ENCODE measurements at regions not wholly inside any gene's neighbourhood (a gene's known extent, or its start where the extent isn't known, plus 50 kb on each side); places are given as distances from the start of the nearest gene placed in this dataset.
"Not testable (repeated sequence)": the region's sequence is repeated elsewhere in the genome, so short reads cannot be mapped to it uniquely, and the experiment has no call there.

DNA sequence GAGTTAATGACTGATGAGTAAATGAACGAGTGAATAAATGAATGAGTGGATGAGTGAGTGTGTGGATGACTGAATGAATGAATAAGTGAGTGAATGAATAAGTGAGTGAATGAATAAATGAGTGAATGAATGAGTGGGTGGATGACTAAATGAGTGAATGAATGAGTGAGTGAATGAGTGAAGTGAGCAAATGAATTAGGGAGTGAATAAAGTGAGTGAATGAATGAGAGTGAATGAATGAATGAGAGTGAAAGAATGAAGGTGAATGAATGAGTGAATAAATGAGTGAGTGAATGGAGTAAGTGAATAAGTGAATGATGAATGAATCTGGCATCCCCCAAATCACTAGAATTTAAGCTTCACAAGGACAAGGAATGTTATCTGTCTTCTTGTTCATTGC lies 1253.0 kb downstream of the TYW1 start:
- Histone ChIP-seq H3K79me2 (ENCODE audit: control insufficient read depth, insufficient read depth, low read length) (no peaks in the 10 kb centered on the region), H3K9ac (ENCODE audit: insufficient read depth, low read length) (no peak overlapping the region), H4K20me1 (ENCODE audit: control insufficient read depth, extremely low read depth, insufficient read depth, low read length) (no peaks in the 10 kb centered on the region), H3K4me3 (replicated peaks in 1 of 4; ENCODE audit: control extremely low read depth in 1 of 4, insufficient read depth in 1 of 4, low read depth in 3 of 4, low read length in 4 of 4) (no peak overlapping the region), H3K9me3 (ENCODE audit: control insufficient read depth, insufficient read depth, low read depth, low read length) (no peaks in the 10 kb centered on the region), H2AFZ (ENCODE audit: low read length) (no peak overlapping the region), H3K27me3 (ENCODE audit: control insufficient read depth, insufficient read depth, low read length) (no peaks in the 10 kb centered on the region), H3K4me2 (ENCODE audit: extremely low read depth, insufficient read depth, low read length) (no peak overlapping the region), H3K27ac (ENCODE audit: insufficient read depth, low read length) (no peak overlapping the region), H3K4me1 (ENCODE audit: control insufficient read depth, extremely low read depth, insufficient read depth, low read length) (no peaks in the 10 kb centered on the region), H3K36me3 (ENCODE audit: control insufficient read depth, insufficient read depth, low read length) (no peaks in the 10 kb centered on the region)
- DNase-seq (ENCODE audit: low read depth in 2 of 2) = no peak
- TF ChIP-seq, protein P1, sequence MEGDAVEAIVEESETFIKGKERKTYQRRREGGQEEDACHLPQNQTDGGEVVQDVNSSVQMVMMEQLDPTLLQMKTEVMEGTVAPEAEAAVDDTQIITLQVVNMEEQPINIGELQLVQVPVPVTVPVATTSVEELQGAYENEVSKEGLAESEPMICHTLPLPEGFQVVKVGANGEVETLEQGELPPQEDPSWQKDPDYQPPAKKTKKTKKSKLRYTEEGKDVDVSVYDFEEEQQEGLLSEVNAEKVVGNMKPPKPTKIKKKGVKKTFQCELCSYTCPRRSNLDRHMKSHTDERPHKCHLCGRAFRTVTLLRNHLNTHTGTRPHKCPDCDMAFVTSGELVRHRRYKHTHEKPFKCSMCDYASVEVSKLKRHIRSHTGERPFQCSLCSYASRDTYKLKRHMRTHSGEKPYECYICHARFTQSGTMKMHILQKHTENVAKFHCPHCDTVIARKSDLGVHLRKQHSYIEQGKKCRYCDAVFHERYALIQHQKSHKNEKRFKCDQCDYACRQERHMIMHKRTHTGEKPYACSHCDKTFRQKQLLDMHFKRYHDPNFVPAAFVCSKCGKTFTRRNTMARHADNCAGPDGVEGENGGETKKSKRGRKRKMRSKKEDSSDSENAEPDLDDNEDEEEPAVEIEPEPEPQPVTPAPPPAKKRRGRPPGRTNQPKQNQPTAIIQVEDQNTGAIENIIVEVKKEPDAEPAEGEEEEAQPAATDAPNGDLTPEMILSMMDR (conservative IDR thresholded peaks at IDR 0.05 in 1 of 2, IDR thresholded peaks at IDR 0.05 in 1 of 2; ENCODE audit: low read depth in 1 of 2, low read length in 2 of 2) = no peak
- no peak for TF ChIP-seq EZH2 (IDR thresholded peaks at IDR 0.05; ENCODE audit: low read length, missing control alignments)

DNA sequence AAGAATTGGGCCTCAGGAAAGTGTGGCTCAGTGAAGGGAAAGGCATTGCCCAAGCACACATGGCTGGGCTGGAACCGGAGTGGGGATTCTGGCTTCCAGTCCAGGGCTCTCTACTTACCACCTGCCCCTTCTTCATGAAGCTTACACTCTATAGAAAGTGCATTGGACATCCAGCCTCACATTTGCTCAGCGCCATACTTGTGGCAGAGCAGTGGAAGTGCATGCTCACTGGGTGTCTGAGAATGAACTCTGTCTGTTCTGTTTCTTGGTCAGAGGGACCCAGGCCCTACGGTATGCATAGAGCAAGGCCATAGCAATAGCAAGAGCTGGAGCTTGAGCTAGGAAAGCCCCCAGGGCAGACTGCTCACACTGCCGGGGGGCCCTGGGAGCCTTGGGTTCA lies 1253.5 kb downstream of the TYW1 start:
- H3K4me2 ChIP-seq (ENCODE audit: extremely low read depth, insufficient read depth, low read length) = no peak overlapping the region
- H3K27ac ChIP-seq (ENCODE audit: insufficient read depth, low read length) = no peak overlapping the region
- H3K9me3 ChIP-seq (ENCODE audit: control insufficient read depth, insufficient read depth, low read depth, low read length) = no peaks in the 10 kb centered on the region
- no peaks in the 10 kb centered on the region for H3K27me3 ChIP-seq (ENCODE audit: control insufficient read depth, insufficient read depth, low read length)
- no peak for TF ChIP-seq EZH2 (IDR thresholded peaks at IDR 0.05; ENCODE audit: low read length, missing control alignments)
- TF ChIP-seq, protein P1 (conservative IDR thresholded peaks at IDR 0.05 in 1 of 2, IDR thresholded peaks at IDR 0.05 in 1 of 2; ENCODE audit: low read depth in 1 of 2, low read length in 2 of 2) = no peak
- H4K20me1 ChIP-seq (ENCODE audit: control insufficient read depth, extremely low read depth, insufficient read depth, low read length) = no peaks in the 10 kb centered on the region
- H3K4me1 ChIP-seq (ENCODE audit: control insufficient read depth, extremely low read depth, insufficient read depth, low read length) = no peaks in the 10 kb centered on the region
- H2AFZ ChIP-seq (ENCODE audit: low read length) = no peak overlapping the region
- H3K36me3 ChIP-seq (ENCODE audit: control insufficient read depth, insufficient read depth, low read length) = no peaks in the 10 kb centered on the region
- no peak overlapping the region for H3K9ac ChIP-seq (ENCODE audit: insufficient read depth, low read length)
- no peak overlapping the region for H3K4me3 ChIP-seq (replicated peaks in 1 of 4; ENCODE audit: control extremely low read depth in 1 of 4, insufficient read depth in 1 of 4, low read depth in 3 of 4, low read length in 4 of 4)
- no peak for DNase-seq (ENCODE audit: low read depth in 2 of 2)
- H3K79me2 ChIP-seq (ENCODE audit: control insufficient read depth, insufficient read depth, low read length) = no peaks in the 10 kb centered on the region

DNA sequence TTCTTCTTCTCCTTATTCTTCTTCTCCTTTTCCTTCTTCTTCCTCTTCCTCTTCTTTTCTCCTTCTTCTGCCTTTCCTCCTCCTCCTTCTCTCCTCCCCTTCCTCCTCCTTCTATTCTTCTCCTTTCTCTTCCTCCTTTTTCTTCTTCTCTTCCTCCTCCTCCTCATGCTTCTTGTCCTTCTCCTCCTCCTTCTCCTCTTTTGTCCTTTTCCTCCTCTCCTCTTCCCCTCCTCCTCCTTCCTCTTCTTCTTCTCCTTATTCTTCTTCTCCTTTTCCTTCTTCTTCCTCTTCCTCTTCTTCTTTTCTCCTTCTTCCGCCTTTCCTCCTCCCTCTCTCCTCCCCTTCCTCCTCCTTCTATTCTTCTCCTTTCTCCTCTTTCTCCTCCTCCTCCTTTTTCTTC lies 1258.2 kb downstream of the TYW1 start:
- H3K27ac ChIP-seq (ENCODE audit: insufficient read depth, low read length); H3K27me3 ChIP-seq (ENCODE audit: control insufficient read depth, insufficient read depth, low read length); H3K9me3 ChIP-seq (ENCODE audit: control insufficient read depth, insufficient read depth, low read depth, low read length); H4K20me1 ChIP-seq (ENCODE audit: control insufficient read depth, extremely low read depth, insufficient read depth, low read length); H2AFZ ChIP-seq (ENCODE audit: low read length); H3K36me3 ChIP-seq (ENCODE audit: control insufficient read depth, insufficient read depth, low read length); H3K79me2 ChIP-seq (ENCODE audit: control insufficient read depth, insufficient read depth, low read length); H3K4me3 ChIP-seq (replicated peaks in 1 of 4; ENCODE audit: control extremely low read depth in 1 of 4, insufficient read depth in 1 of 4, low read depth in 3 of 4, low read length in 4 of 4); H3K4me1 ChIP-seq (ENCODE audit: control insufficient read depth, extremely low read depth, insufficient read depth, low read length); DNase-seq (ENCODE audit: low read depth in 2 of 2); H3K4me2 ChIP-seq (ENCODE audit: extremely low read depth, insufficient read depth, low read length); H3K9ac ChIP-seq (ENCODE audit: insufficient read depth, low read length): not testable (repeated sequence)

DNA sequence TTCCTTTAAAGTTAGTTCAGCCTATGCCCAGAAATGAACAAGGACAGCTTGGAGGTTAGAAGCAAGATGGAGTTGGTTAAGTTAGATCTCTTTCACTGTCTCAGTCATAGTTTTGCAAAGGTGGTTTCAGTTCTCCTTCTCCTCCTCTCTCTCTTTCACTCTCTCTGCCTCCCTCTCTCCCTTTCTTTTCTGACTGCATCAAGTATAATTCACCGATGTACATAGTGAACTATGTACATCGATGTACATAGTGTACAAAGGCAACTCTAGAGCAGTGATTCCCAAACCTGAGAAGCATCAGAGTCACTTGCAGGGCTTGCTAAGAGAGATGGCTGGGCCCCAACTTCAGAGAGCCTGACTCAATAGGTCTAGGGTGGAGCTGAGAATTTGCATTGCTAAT lies 1259.7 kb downstream of the TYW1 start:
- H2AFZ ChIP-seq (ENCODE audit: low read length) = no peak overlapping the region
- no peak overlapping the region for H3K4me3 ChIP-seq (replicated peaks in 1 of 4; ENCODE audit: control extremely low read depth in 1 of 4, insufficient read depth in 1 of 4, low read depth in 3 of 4, low read length in 4 of 4)
- H3K4me1 ChIP-seq (ENCODE audit: control insufficient read depth, extremely low read depth, insufficient read depth, low read length) = no peaks in the 10 kb centered on the region
- H4K20me1 ChIP-seq (ENCODE audit: control insufficient read depth, extremely low read depth, insufficient read depth, low read length) = no peaks in the 10 kb centered on the region
- no peak overlapping the region for H3K4me2 ChIP-seq (ENCODE audit: extremely low read depth, insufficient read depth, low read length)
- H3K27ac ChIP-seq (ENCODE audit: insufficient read depth, low read length) = no peak overlapping the region
- no peaks in the 10 kb centered on the region for H3K27me3 ChIP-seq (ENCODE audit: control insufficient read depth, insufficient read depth, low read length)
- H3K9ac ChIP-seq (ENCODE audit: insufficient read depth, low read length) = no peak overlapping the region
- TF ChIP-seq, protein P1 (conservative IDR thresholded peaks at IDR 0.05 in 1 of 2, IDR thresholded peaks at IDR 0.05 in 1 of 2; ENCODE audit: low read depth in 1 of 2, low read length in 2 of 2) = no peak
- no peak for TF ChIP-seq EZH2 (IDR thresholded peaks at IDR 0.05; ENCODE audit: low read length, missing control alignments)
- no peak for DNase-seq (ENCODE audit: low read depth in 2 of 2)
- H3K79me2 ChIP-seq (ENCODE audit: control insufficient read depth, insufficient read depth, low read length) = no peaks in the 10 kb centered on the region
- H3K9me3 ChIP-seq (ENCODE audit: control insufficient read depth, insufficient read depth, low read depth, low read length) = no peaks in the 10 kb centered on the region
- no peaks in the 10 kb centered on the region for H3K36me3 ChIP-seq (ENCODE audit: control insufficient read depth, insufficient read depth, low read length)

Data from fibroblast of lung (primary cell).